DND-41 (cell line): ENCODE measurements at regions not wholly inside any gene's neighbourhood (a gene's known extent, or its start where the extent isn't known, plus 50 kb on each side); places are given as distances from the start of the nearest gene placed in this dataset.

Source experiments
- EZH2 ChIP-seq: IDR thresholded peaks from 3 replicates; pipeline ENCODE4 v1.6.1; 2012; ENCODE audit warnings: borderline replicate concordance, low read depth, mild to moderate bottlenecking, moderate library complexity, low read length, inconsistent platforms; ENCODE audit not compliant: severe bottlenecking
- TF ChIP-seq, protein P1 (sequence below): IDR thresholded peaks from 2 replicates; pipeline ENCODE4 v1.5.1; 2012; ENCODE audit warnings: borderline replicate concordance, low read length, moderate library complexity, mild to moderate bottlenecking; ENCODE audit not compliant: poor library complexity, severe bottlenecking; ENCODE audit errors: extremely low read depth

DNA sequence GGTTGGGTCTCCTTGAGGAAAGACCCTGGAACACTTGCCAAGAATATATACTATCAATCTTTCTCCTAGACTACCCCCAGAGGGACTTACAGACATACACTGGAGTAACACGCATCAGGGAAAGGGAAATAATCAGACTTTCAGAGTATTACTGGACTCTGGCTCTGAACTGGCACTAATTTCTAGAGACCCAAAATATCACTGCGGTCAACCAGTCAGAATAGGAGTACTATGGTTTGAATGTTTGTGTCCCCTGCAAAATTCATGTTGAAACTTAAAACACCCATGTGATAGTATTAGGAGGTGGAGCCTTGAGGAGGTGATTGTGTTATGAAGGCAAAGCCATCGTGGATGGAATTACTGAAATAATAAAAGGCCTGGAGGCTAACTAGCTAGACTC is 323.7 kb downstream of the EN1 start:
- TF ChIP-seq, protein P1, sequence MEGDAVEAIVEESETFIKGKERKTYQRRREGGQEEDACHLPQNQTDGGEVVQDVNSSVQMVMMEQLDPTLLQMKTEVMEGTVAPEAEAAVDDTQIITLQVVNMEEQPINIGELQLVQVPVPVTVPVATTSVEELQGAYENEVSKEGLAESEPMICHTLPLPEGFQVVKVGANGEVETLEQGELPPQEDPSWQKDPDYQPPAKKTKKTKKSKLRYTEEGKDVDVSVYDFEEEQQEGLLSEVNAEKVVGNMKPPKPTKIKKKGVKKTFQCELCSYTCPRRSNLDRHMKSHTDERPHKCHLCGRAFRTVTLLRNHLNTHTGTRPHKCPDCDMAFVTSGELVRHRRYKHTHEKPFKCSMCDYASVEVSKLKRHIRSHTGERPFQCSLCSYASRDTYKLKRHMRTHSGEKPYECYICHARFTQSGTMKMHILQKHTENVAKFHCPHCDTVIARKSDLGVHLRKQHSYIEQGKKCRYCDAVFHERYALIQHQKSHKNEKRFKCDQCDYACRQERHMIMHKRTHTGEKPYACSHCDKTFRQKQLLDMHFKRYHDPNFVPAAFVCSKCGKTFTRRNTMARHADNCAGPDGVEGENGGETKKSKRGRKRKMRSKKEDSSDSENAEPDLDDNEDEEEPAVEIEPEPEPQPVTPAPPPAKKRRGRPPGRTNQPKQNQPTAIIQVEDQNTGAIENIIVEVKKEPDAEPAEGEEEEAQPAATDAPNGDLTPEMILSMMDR: no peak
- TF ChIP-seq EZH2: no peak
